K562 (cell line): ENCODE measurements at regions not wholly inside any gene's neighbourhood (a gene's known extent, or its start where the extent isn't known, plus 50 kb on each side); places are given as distances from the start of the nearest gene placed in this dataset.

Experiments
- ELF2 ChIP-seq: fragments of 250-450 bp; sonication (Bioruptor Pico); IDR thresholded peaks from 2 replicates; pipeline ENCODE4 v1.5.0; 2021; ENCODE audit warnings: mild to moderate bottlenecking
- HMGN3 ChIP-seq: IDR thresholded peaks from 2 replicates; pipeline ENCODE4 v1.6.1; 2011; ENCODE audit warnings: borderline replicate concordance, low read depth, mild to moderate bottlenecking, mixed read lengths, low read length; ENCODE audit not compliant: insufficient read length; ENCODE audit errors: extremely low read depth
- HOXB6 ChIP-seq: fragments of 250-450 bp; sonication (Bioruptor Pico); IDR thresholded peaks from 2 replicates; pipeline ENCODE4 v1.5.1; 2022; ENCODE audit warnings: mild to moderate bottlenecking, borderline replicate concordance
- IFI16 ChIP-seq: fragments of 250-450 bp; sonication (Bioruptor Pico); IDR thresholded peaks from 2 replicates; pipeline ENCODE4 v2.1.2; 2022; ENCODE audit warnings: mild to moderate bottlenecking, inconsistent platforms
- LCOR ChIP-seq: sonication (generic); formaldehyde crosslinking; IDR thresholded peaks from 2 replicates; pipeline ENCODE4 v1.8.0; 2022; ENCODE audit warnings: mild to moderate bottlenecking, missing genetic modification reagents
- MYBL2 ChIP-seq, 2 experiments: fragments of 450-650 bp in 1 of 2; sonication (generic) in 1 of 2; formaldehyde crosslinking in 1 of 2; IDR thresholded peaks; 2 replicates each; pipeline versions ENCODE4 v1.6.1 to v1.8.1; 2017 to 2022; ENCODE audit warnings: borderline replicate concordance in 1 of 2, inconsistent platforms in 1 of 2, low read depth in 1 of 2, mild to moderate bottlenecking in 1 of 2, missing genetic modification reagents in 1 of 2, moderate library complexity in 1 of 2
- PHB ChIP-seq: fragments of 250-450 bp; sonication (Bioruptor Pico); IDR thresholded peaks from 2 replicates; pipeline ENCODE4 v1.5.0; 2021
- RBM34 ChIP-seq: fragments of 200-400 bp; formaldehyde crosslinking; IDR thresholded peaks from 2 replicates; pipeline ENCODE4 v1.6.1; 2018; ENCODE audit warnings: low read length, borderline replicate concordance; ENCODE audit not compliant: insufficient read depth
- SLC30A9 ChIP-seq: fragments of 250-450 bp; sonication (Bioruptor Pico); IDR thresholded peaks from 2 replicates; pipeline ENCODE4 v1.8.0; 2022; ENCODE audit warnings: mild to moderate bottlenecking, moderate library complexity
- SMARCA5 ChIP-seq: fragments of 450-650 bp; IDR thresholded peaks from 2 replicates; pipeline ENCODE4 v1.6.1; 2016
- TEAD1 ChIP-seq, 2 experiments: fragments of 450-650 bp in 1 of 2; sonication (generic) in 1 of 2; formaldehyde crosslinking; IDR thresholded peaks; 2 replicates each; pipeline versions ENCODE4 v1.4.0 to v1.8.0; 2020 to 2022; ENCODE audit warnings: mild to moderate bottlenecking in 2 of 2, missing genetic modification reagents in 1 of 2
- TSC22D4 ChIP-seq: fragments of 450-650 bp; IDR thresholded peaks from 2 replicates; pipeline ENCODE4 v1.6.1; 2016; ENCODE audit warnings: missing genetic modification characterization, missing biosample characterization, control low read depth
- ZNF431 ChIP-seq: sonication (generic); formaldehyde crosslinking; IDR thresholded peaks from 2 replicates; pipeline ENCODE4 v1.8.0; 2022; ENCODE audit warnings: mild to moderate bottlenecking, missing genetic modification reagents
- TF ChIP-seq, protein P1 (sequence below): fragments of 450-650 bp; IDR thresholded peaks from 2 replicates; pipeline ENCODE4 v1.6.1; 2017; ENCODE audit warnings: mild to moderate bottlenecking, moderate library complexity
- TF ChIP-seq, protein P2 (sequence below): fragments of 250-450 bp; sonication (Bioruptor Pico); IDR thresholded peaks from 2 replicates; pipeline ENCODE4 v1.5.0; 2020; ENCODE audit warnings: mild to moderate bottlenecking
- TF ChIP-seq, protein P3 (sequence below), 2 experiments: IDR thresholded peaks; 2 replicates each; pipeline ENCODE4 v1.6.1; 2012; ENCODE audit warnings: improper control_type of control experiment in 2 of 2, low read depth in 2 of 2, low read length in 2 of 2, borderline replicate concordance in 1 of 2
- TF ChIP-seq, protein P4 (sequence below): fragments of 450-650 bp; IDR thresholded peaks from 2 replicates; pipeline ENCODE4 v1.6.1; 2016; ENCODE audit warnings: missing biosample characterization, missing genetic modification characterization
- TF ChIP-seq, protein P5 (sequence below): fragments of 250-450 bp; sonication (Bioruptor Pico); IDR thresholded peaks from 2 replicates; pipeline ENCODE4 v1.5.0; 2020; ENCODE audit warnings: mild to moderate bottlenecking, borderline replicate concordance
- TF ChIP-seq, protein P6 (sequence below): fragments of 450-650 bp; formaldehyde crosslinking; IDR thresholded peaks from 2 replicates; pipeline ENCODE4 v1.4.0; 2020; ENCODE audit warnings: mild to moderate bottlenecking, mixed read lengths

DNA sequence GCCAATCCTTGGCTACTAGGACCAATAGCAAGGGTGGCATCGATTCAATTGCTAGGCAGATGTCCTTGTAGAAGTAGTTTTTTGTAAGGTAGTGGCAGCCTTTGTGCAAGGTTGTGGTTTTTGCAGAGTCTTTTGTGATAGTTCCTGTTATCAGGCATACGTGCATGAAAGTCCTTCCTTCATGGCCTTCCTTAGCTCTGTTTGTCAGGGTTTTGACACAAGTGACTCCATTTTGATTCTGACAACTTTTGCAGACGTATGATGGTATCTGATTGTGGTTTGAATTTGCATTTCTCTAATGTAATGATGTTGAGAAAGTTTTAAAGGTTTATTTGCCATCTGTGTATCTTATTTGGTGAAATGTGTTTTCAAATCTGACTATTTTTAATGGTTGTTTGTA lies 71.8 kb upstream of the SYPL1 start (continued):
- TF ChIP-seq, protein P1, sequence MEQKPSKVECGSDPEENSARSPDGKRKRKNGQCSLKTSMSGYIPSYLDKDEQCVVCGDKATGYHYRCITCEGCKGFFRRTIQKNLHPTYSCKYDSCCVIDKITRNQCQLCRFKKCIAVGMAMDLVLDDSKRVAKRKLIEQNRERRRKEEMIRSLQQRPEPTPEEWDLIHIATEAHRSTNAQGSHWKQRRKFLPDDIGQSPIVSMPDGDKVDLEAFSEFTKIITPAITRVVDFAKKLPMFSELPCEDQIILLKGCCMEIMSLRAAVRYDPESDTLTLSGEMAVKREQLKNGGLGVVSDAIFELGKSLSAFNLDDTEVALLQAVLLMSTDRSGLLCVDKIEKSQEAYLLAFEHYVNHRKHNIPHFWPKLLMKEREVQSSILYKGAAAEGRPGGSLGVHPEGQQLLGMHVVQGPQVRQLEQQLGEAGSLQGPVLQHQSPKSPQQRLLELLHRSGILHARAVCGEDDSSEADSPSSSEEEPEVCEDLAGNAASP: no peak
- TF ChIP-seq HMGN3 (no peak), LCOR (no peak), TSC22D4 (tag) (no peak), SMARCA5 (no peak), MYBL2 (IDR thresholded peaks at IDR 0.05; ENCODE audit: low read depth) (no peak), MYBL2 (CRISPR knock-in tag; IDR thresholded peaks at IDR 0.05; ENCODE audit: borderline replicate concordance) (no peak), ELF2 (no peak), SLC30A9 (CRISPR knock-in tag) (no peak), PHB (CRISPR knock-in tag) (no peak), HOXB6 (CRISPR knock-in tag) (no peak), RBM34 (no peak), IFI16 (no peak), TEAD1 (CRISPR knock-in tag; IDR thresholded peaks at IDR 0.05) (peak in 1 of 2 experiments; percentile 75; a peak in 2 of 4 replicates), ZNF431 (CRISPR knock-in tag) (no peak)
- TF ChIP-seq, protein P2, sequence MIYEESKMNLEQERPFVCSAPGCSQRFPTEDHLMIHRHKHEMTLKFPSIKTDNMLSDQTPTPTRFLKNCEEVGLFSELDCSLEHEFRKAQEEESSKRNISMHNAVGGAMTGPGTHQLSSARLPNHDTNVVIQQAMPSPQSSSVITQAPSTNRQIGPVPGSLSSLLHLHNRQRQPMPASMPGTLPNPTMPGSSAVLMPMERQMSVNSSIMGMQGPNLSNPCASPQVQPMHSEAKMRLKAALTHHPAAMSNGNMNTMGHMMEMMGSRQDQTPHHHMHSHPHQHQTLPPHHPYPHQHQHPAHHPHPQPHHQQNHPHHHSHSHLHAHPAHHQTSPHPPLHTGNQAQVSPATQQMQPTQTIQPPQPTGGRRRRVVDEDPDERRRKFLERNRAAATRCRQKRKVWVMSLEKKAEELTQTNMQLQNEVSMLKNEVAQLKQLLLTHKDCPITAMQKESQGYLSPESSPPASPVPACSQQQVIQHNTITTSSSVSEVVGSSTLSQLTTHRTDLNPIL (CRISPR knock-in tag): 0 out of 2 replicates have a peak, but pooled peaks have one; percentile 42
- TF ChIP-seq, protein P3, sequence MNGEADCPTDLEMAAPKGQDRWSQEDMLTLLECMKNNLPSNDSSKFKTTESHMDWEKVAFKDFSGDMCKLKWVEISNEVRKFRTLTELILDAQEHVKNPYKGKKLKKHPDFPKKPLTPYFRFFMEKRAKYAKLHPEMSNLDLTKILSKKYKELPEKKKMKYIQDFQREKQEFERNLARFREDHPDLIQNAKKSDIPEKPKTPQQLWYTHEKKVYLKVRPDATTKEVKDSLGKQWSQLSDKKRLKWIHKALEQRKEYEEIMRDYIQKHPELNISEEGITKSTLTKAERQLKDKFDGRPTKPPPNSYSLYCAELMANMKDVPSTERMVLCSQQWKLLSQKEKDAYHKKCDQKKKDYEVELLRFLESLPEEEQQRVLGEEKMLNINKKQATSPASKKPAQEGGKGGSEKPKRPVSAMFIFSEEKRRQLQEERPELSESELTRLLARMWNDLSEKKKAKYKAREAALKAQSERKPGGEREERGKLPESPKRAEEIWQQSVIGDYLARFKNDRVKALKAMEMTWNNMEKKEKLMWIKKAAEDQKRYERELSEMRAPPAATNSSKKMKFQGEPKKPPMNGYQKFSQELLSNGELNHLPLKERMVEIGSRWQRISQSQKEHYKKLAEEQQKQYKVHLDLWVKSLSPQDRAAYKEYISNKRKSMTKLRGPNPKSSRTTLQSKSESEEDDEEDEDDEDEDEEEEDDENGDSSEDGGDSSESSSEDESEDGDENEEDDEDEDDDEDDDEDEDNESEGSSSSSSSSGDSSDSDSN (IDR thresholded peaks at IDR 0.05; ENCODE audit: borderline replicate concordance in 1 of 2, low read depth in 2 of 2, low read length in 2 of 2): no peak
- TF ChIP-seq, protein P4, sequence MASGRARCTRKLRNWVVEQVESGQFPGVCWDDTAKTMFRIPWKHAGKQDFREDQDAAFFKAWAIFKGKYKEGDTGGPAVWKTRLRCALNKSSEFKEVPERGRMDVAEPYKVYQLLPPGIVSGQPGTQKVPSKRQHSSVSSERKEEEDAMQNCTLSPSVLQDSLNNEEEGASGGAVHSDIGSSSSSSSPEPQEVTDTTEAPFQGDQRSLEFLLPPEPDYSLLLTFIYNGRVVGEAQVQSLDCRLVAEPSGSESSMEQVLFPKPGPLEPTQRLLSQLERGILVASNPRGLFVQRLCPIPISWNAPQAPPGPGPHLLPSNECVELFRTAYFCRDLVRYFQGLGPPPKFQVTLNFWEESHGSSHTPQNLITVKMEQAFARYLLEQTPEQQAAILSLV (tag): peak; percentile 63; the same call in 1 of the 2 replicates
- TF ChIP-seq, protein P5, sequence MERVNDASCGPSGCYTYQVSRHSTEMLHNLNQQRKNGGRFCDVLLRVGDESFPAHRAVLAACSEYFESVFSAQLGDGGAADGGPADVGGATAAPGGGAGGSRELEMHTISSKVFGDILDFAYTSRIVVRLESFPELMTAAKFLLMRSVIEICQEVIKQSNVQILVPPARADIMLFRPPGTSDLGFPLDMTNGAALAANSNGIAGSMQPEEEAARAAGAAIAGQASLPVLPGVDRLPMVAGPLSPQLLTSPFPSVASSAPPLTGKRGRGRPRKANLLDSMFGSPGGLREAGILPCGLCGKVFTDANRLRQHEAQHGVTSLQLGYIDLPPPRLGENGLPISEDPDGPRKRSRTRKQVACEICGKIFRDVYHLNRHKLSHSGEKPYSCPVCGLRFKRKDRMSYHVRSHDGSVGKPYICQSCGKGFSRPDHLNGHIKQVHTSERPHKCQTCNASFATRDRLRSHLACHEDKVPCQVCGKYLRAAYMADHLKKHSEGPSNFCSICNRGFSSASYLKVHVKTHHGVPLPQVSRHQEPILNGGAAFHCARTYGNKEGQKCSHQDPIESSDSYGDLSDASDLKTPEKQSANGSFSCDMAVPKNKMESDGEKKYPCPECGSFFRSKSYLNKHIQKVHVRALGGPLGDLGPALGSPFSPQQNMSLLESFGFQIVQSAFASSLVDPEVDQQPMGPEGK (CRISPR knock-in tag): no peak
- TF ChIP-seq, protein P6, sequence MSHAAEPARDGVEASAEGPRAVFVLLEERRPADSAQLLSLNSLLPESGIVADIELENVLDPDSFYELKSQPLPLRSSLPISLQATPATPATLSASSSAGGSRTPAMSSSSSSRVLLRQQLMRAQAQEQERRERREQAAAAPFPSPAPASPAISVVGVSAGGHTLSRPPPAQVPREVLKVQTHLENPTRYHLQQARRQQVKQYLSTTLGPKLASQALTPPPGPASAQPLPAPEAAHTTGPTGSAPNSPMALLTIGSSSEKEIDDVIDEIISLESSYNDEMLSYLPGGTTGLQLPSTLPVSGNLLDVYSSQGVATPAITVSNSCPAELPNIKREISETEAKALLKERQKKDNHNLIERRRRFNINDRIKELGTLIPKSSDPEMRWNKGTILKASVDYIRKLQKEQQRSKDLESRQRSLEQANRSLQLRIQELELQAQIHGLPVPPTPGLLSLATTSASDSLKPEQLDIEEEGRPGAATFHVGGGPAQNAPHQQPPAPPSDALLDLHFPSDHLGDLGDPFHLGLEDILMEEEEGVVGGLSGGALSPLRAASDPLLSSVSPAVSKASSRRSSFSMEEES (CRISPR knock-in tag): no peak
